Skeletal muscle cell (primary cell): ENCODE measurements at regions not wholly inside any gene's neighbourhood (a gene's known extent, or its start where the extent isn't known, plus 50 kb on each side); places are given as distances from the start of the nearest gene placed in this dataset.

Source experiments
- DNase-seq: peaks from one replicate; pipeline ENCODE4 v3.0.0-alpha.2; 2010; ENCODE audit warnings: low read depth
- H3K4me3 ChIP-seq: 2 replicates; pipeline ENCODE4 v1.5.1; 2011; ENCODE audit warnings: low read depth, mild to moderate bottlenecking, control low read depth, low read length, moderate library complexity

DNA sequence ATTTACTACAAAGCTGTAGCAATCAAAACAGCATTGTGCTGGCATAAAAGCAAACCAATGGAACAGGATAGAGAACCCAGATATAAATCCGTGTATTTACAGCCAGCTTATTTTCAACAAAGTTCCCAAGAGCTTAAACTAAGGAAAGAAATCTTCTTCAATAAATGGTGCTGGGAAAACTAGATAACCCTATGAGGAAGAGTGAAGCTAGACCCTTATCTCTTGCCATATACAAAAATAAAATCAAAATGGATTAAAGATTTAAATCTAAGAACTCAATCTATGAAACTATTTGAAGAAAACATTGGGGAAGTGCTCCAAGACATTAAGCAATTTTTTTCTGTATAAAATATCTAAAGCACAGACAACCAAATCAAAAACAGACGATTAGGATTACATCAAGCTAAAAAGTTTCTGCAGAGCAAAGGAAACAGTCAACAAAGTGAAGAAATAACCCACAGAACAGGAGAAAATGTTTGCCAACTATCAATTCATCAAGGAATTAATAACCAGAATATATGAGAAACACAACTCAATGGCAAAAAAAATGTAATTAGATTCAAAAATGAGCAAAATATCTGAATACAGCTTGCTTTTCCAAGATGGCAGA is 480.7 kb downstream of the LMO7 start:
- DNase-seq = no peak

GRCh38 chr13:76106763-76107162 is 470.6 kb downstream of the LMO7 start:
- no peak for DNase-seq
- H3K4me3 ChIP-seq = no peak overlapping the region

More for the DNA sequence above, 480.7 kb downstream of the LMO7 start:
- H3K4me3 ChIP-seq = no peak overlapping the region

GRCh38 chr13:76094645-76095044 is 458.5 kb downstream of the LMO7 start:
- DNase-seq = no peak
- no peak overlapping the region for H3K4me3 ChIP-seq

DNA sequence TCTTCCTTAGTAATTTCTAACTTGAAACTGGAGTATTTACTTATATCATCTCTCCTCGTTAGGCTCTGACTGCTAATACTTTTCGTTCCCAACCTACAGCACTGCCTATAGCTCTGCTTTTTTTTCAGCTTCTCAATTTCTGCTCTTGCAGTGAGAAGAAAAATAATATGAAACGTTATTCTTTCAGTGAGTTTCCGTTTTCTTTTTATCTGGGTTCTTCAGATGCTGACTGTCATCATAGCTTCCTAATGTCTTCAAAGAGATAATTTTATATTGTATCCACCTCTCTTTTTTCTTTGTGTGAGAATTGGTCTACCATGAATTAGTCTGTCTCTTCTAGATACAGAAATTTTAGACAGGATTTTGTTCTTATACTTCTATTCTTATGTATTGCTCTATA is 454.9 kb downstream of the LMO7 start:
- H3K4me3 ChIP-seq = no peak overlapping the region
- no peak for DNase-seq

DNA sequence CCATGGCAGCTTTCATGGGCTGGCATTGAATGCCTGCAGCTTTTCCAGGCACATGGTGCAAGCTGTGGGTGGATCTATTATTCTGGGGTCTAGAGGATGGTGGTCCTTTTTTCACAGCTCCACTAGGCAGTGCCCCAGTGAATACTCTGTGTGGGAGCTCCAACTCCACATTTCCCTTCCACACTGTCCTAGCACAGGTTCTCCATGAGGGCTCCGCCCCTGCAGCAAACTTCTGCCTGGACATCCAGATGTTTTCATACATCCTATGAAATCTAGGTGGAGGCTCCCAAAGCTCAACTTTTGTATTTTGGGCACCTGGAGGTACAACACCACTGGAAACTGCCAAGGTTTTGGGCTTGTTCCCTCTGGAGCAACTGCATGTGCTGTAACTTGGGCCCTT is 450.6 kb downstream of the LMO7 start:
- H3K4me3 ChIP-seq = no peak overlapping the region
- no peak for DNase-seq

- DNase-seq = no peak
- no peak overlapping the region for H3K4me3 ChIP-seq
Measured at GRCh38 chr13:76067850-76068249, 431.7 kb downstream of the LMO7 start.

- no peak overlapping the region for H3K4me3 ChIP-seq
- DNase-seq = no peak
Measured at GRCh38 chr13:76053181-76053580, 417.1 kb downstream of the LMO7 start.

- no peak overlapping the region for H3K4me3 ChIP-seq
- no peak for DNase-seq
Measured at GRCh38 chr13:76049376-76049746, 413.2 kb downstream of the LMO7 start.

DNA sequence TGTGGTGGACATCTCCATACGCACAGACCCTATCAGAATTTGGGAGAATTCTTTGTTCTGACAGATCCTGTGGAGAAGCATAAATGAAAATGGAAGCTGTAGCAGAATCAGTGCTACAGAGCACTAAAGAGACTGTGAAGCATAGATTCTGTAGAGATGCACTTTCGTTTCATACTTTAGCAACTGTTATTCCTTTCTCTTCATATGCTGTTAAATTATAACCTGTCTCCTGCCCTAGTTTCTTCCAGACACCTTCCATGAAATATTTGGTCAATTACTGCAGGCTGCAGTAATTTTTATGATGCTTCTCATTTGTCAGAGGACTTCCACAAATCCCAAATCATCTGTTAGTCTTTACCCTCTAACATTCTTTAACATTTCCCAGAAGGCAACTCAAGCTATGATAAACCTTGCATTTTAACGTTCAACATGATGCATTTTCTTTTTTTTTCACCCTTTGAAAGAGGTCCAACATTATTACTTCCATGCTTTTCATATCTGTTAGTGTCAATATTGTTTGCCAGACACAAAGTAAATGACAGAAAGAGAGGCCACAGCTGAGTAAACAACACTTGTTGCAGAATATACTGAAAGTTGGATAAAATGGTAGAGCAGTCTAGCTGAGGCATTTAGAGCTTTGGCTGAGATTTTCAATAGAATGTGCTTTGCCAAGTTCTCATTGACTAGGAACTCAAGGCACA is 412.7 kb downstream of the LMO7 start:
- H3K4me3 ChIP-seq = no peak overlapping the region
- DNase-seq = peak; percentile 12

GRCh38 chr13:76048131-76048530 is 412.0 kb downstream of the LMO7 start:
- DNase-seq = no peak
- H3K4me3 ChIP-seq = no peak overlapping the region

DNA sequence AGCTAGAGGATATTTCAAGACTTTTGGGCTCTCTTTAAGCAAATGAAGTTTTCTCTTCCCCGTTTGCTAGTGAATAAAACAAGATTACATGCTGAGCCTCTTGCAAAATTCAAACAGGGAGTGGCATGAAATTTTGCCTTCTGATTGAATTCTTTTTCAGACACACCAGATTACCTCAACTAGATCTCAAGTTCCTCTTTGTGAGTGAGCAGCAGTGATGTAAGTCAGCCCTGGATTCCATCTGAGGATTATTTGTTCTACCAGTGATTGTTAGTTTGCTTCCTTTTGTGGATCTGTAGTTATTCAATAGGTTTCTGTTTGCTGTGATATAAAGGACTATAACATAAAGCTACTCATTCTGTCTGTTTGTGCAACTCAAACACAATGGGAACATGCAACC is 407.7 kb downstream of the LMO7 start:
- DNase-seq = no peak
- no peak overlapping the region for H3K4me3 ChIP-seq

DNA sequence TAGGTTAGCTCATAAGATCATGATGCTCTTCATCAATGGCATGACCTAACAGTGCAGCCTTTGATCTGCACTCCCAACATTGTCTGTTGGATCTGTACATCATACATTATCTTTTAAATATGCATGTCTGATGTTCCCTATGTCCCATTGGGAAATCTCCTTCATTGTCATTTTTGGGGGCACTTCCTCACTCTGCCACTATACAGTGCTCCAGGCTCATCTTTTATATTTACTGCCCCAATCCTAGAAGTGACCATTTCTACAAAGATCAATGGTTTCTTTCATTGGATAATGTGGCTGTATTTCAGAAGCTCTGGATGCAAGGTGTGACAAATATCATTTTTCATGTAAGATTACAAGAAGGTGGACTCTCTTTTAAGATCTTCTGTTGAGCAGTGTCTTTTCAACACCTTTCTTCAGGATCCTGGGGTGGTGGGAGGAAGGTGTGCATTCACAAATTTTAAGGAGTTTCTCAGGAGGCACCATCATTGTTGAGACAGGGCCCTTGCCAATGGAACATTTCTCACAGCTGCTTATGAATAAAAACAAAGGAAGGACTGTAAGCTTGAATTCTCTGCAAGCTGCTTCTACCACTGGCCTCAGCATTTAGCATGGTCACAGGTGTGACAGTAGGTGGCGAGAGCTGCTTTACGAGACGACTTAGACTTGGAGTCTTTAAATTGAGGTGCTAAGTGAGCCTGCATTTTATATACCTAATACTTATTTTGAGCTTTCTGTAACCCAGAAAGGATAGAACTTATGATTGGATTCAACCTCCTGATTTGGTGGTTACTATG is 403.0 kb downstream of the LMO7 start:
- H3K4me3 ChIP-seq = no peak overlapping the region
- DNase-seq = no peak

- DNase-seq = no peak
- no peak overlapping the region for H3K4me3 ChIP-seq
Measured at GRCh38 chr13:76036176-76036575, 400.0 kb downstream of the LMO7 start.

DNA sequence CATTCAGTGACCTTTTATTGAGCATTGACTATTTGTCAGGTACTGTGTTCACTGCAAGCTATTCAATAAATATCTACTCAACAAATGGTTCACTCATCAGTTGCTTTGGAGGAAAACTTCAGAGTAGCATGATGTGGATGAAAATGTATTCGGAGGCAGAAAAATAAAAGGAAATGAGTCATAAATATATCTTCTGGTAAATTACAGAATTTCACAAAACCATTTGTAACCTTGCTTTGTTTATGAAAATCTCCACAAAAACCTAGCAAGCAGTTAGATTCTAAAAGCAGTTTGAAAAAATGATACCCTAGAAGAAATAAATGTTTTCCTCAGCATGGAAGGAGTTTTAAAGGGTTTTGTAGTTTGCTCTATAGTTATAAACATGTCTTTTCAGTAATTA is 399.6 kb downstream of the LMO7 start:
- DNase-seq = no peak
- H3K4me3 ChIP-seq = no peak overlapping the region

DNA sequence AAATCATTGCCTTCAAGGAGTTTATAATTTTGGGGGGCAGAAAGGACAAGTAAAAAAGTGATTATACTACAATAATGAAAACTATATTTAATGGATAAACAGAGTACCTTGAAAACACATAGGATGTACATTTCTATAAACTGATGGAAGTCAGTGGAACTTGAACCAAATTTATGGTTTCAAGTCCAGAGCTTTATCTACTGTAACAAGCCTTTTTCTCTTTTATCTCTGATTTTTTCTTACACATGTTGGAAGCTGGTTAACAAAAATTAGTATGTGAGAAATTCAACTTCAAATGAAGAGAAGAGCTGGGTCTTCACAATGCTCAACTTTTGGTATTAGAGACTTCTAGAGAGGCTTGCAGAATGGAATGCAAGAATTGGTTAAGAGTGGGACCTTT is 393.6 kb downstream of the LMO7 start:
- DNase-seq = no peak
- H3K4me3 ChIP-seq = no peak overlapping the region

DNA sequence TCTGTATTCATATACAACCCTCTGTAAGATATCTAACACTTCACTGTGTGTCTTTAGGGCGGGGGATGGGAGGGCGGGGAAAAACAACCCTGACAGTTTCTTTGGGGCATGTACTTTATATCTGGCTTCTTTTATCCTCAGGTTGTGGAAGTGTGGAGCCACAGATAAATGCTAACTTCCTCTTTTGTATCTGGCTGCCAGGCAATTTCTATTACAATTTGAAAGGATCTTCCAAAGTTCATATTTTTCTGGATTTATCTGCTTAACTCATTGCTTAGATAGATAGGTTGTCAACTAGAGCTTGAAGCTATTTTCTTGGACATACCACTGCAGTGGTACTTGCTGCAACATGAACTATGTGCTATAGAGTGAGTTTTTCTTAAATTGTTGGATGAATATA is 393.0 kb downstream of the LMO7 start:
- no peak for DNase-seq

DNA sequence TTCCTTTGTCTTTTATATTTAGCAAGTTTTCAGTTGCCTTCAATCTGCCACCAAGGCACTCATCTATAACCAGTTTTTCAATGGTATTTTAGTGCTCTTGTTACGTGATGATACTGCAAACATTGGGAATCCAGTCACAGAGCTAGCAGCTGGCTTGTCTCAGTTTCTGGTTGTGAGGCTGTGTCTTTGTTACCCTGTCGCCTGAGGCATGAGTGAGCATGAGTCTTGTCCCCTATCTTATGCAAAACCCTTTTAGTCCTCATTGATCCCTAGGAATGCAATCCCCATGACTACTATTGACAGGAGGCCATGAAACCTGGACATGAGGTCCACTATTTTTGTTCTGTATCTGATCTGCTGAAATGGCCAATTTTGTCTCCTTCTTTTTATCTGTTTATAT is 391.0 kb downstream of the LMO7 start:
- DNase-seq = no peak
- H3K4me3 ChIP-seq = no peak overlapping the region

More for the DNA sequence above, 393.0 kb downstream of the LMO7 start:
- H3K4me3 ChIP-seq = no peak overlapping the region

GRCh38 chr13:76025392-76025791 is 389.3 kb downstream of the LMO7 start:
- no peak overlapping the region for H3K4me3 ChIP-seq
- no peak for DNase-seq

- no peak for DNase-seq
- H3K4me3 ChIP-seq = no peak overlapping the region
Measured at GRCh38 chr13:76024151-76024550, 388.0 kb downstream of the LMO7 start.

GRCh38 chr13:76023652-76024051 is 387.5 kb downstream of the LMO7 start:
- no peak for DNase-seq
- no peak overlapping the region for H3K4me3 ChIP-seq
